CD14-positive monocyte (primary cell): ENCODE measurements at regions not wholly inside any gene's neighbourhood (a gene's known extent, or its start where the extent isn't known, plus 50 kb on each side); places are given as distances from the start of the nearest gene placed in this dataset.

Experiments
- DNase-seq, 3 donors: peaks; one replicate each; pipeline ENCODE4 v3.0.0-alpha.2; 2011 to 2022
- H2AFZ ChIP-seq: 2 replicates; pipeline ENCODE4 v1.6.0; 2012; ENCODE audit warnings: mild to moderate bottlenecking, low read depth, low read length, inconsistent platforms; ENCODE audit not compliant: insufficient read depth, poor library complexity, severe bottlenecking
- H3K27ac ChIP-seq, 2 donors: 1 replicate in 1 of 2; 2 replicates in 1 of 2; pipeline ENCODE4 v1.5.1; 2012 to 2013; ENCODE audit warnings: low read length in 2 of 2, control low read depth in 1 of 2, inconsistent platforms in 1 of 2, low read depth in 1 of 2, mild to moderate bottlenecking in 1 of 2
- H3K27me3 ChIP-seq, 2 donors: one replicate each; pipeline versions ENCODE4 v1.6.0 to v1.6.1; 2011 to 2013; ENCODE audit warnings: low read length in 2 of 2; ENCODE audit not compliant: control insufficient read depth in 2 of 2, insufficient read depth in 2 of 2
- H3K36me3 ChIP-seq, 2 donors: replicated peaks in 1 of 2; 1 replicate in 1 of 2; 2 replicates in 1 of 2; pipeline versions ENCODE4 v1.5.1 to v1.6.1; 2012 to 2013; ENCODE audit warnings: low read length in 2 of 2, control low read depth in 1 of 2, inconsistent platforms in 1 of 2, mild to moderate bottlenecking in 1 of 2; ENCODE audit not compliant: insufficient read depth in 2 of 2, control insufficient read depth in 1 of 2
- H3K4me1 ChIP-seq, 2 donors: 1 replicate in 1 of 2; 2 replicates in 1 of 2; pipeline versions ENCODE4 v1.5.1 to v1.6.1; 2012 to 2013; ENCODE audit warnings: low read length in 2 of 2, control low read depth in 1 of 2, inconsistent platforms in 1 of 2, mild to moderate bottlenecking in 1 of 2, moderate library complexity in 1 of 2; ENCODE audit not compliant: insufficient read depth in 2 of 2, control insufficient read depth in 1 of 2
- H3K4me2 ChIP-seq: replicated peaks from 2 replicates; pipeline ENCODE3; 2012; ENCODE audit warnings: low read length, moderate library complexity, mild to moderate bottlenecking; ENCODE audit not compliant: poor library complexity, severe bottlenecking; ENCODE audit errors: extremely low read depth
- H3K4me3 ChIP-seq, 3 experiments: fragments of 200-600 bp in 1 of 3; sonication (generic) in 1 of 3; replicated peaks in 1 of 3; 1 replicate in 2 of 3; 2 replicates in 1 of 3; pipeline ENCODE4 v1.5.1; 2011 to 2013; ENCODE audit warnings: low read length in 3 of 3, mild to moderate bottlenecking in 3 of 3, control low read depth in 2 of 3, low read depth in 2 of 3, inconsistent platforms in 1 of 3, moderate library complexity in 1 of 3
- H3K79me2 ChIP-seq: 2 replicates; pipeline ENCODE4 v1.6.0; 2012; ENCODE audit warnings: mild to moderate bottlenecking, control low read depth, inconsistent platforms, low read length, moderate library complexity; ENCODE audit not compliant: insufficient read depth
- H3K9ac ChIP-seq: 2 replicates; pipeline ENCODE4 v1.6.0; 2017; ENCODE audit warnings: low read length, mild to moderate bottlenecking; ENCODE audit not compliant: insufficient read depth, poor library complexity, severe bottlenecking
- H3K9me3 ChIP-seq, 2 donors: replicated peaks in 1 of 2; 1 replicate in 1 of 2; 2 replicates in 1 of 2; pipeline versions ENCODE4 v1.5.1 to v1.6.1; 2012 to 2013; ENCODE audit warnings: low read length in 2 of 2, control low read depth in 1 of 2; ENCODE audit not compliant: control insufficient read depth in 1 of 2, insufficient read depth in 1 of 2
- H4K20me1 ChIP-seq: 2 replicates; pipeline ENCODE4 v1.6.0; 2012; ENCODE audit warnings: mild to moderate bottlenecking, low read length, control low read depth, moderate library complexity; ENCODE audit not compliant: insufficient read depth
- H3K27ac Mint-ChIP-seq, 7 donors: one replicate each; pipeline ENCODE4 v1.8.0; 2020; ENCODE audit warnings: mild to moderate bottlenecking in 7 of 7, mixed read lengths in 7 of 7, moderate library complexity in 6 of 7, inconsistent platforms in 2 of 7
- H3K27me3 Mint-ChIP-seq, 3 donors: one replicate each; pipeline ENCODE4 v1.8.0; 2021 to 2022; ENCODE audit warnings: low read depth in 3 of 3, mild to moderate bottlenecking in 3 of 3, mixed read lengths in 3 of 3, moderate library complexity in 3 of 3, inconsistent platforms in 1 of 3
- H3K36me3 Mint-ChIP-seq, 2 donors: one replicate each; pipeline ENCODE4 v1.8.0; 2020; ENCODE audit warnings: mixed read lengths in 2 of 2, inconsistent platforms in 1 of 2, mild to moderate bottlenecking in 1 of 2
- H3K4me1 Mint-ChIP-seq: one replicate; pipeline ENCODE4 v1.8.0; 2020; ENCODE audit warnings: mild to moderate bottlenecking, mixed read lengths
- H3K4me3 Mint-ChIP-seq, 2 donors: one replicate each; pipeline ENCODE4 v1.8.0; 2020; ENCODE audit warnings: mild to moderate bottlenecking in 2 of 2, mixed read lengths in 2 of 2, moderate library complexity in 1 of 2
- H3K9me3 Mint-ChIP-seq, 7 donors: one replicate each; pipeline ENCODE4 v1.8.0; 2020 to 2022; ENCODE audit warnings: mixed read lengths in 7 of 7, mild to moderate bottlenecking in 6 of 7, moderate library complexity in 6 of 7, inconsistent platforms in 2 of 7
- WGBS: methylation state at CpG from one replicate; pipeline ENCODE4 v1.1.5; 2013; ENCODE audit warnings: missing lambda C conversion rate; ENCODE audit not compliant: insufficient coverage; 5-methylcytosine and 5-hydroxymethylcytosine counted together
- intact Hi-C, 2 donors: fragments of 100-400 bp; cut with micrococcal nuclease; formaldehyde crosslinking; loops; one replicate each; pipeline versions ENCODE4 v1.15.0 to v1.15.1; 2023
- TF ChIP-seq, protein P1 (sequence below): fragments of 200-600 bp; IDR thresholded peaks from one replicate; pipeline ENCODE4 v1.8.0; 2022; ENCODE audit warnings: antibody characterized with exemption, mild to moderate bottlenecking

GRCh38 chr11:87866951-87867350 is 308.3 kb downstream of the RAB38 start:
- TF ChIP-seq, protein P1, sequence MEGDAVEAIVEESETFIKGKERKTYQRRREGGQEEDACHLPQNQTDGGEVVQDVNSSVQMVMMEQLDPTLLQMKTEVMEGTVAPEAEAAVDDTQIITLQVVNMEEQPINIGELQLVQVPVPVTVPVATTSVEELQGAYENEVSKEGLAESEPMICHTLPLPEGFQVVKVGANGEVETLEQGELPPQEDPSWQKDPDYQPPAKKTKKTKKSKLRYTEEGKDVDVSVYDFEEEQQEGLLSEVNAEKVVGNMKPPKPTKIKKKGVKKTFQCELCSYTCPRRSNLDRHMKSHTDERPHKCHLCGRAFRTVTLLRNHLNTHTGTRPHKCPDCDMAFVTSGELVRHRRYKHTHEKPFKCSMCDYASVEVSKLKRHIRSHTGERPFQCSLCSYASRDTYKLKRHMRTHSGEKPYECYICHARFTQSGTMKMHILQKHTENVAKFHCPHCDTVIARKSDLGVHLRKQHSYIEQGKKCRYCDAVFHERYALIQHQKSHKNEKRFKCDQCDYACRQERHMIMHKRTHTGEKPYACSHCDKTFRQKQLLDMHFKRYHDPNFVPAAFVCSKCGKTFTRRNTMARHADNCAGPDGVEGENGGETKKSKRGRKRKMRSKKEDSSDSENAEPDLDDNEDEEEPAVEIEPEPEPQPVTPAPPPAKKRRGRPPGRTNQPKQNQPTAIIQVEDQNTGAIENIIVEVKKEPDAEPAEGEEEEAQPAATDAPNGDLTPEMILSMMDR: no peak
- H3K4me3 Mint-ChIP-seq: no peak overlapping the region

DNA sequence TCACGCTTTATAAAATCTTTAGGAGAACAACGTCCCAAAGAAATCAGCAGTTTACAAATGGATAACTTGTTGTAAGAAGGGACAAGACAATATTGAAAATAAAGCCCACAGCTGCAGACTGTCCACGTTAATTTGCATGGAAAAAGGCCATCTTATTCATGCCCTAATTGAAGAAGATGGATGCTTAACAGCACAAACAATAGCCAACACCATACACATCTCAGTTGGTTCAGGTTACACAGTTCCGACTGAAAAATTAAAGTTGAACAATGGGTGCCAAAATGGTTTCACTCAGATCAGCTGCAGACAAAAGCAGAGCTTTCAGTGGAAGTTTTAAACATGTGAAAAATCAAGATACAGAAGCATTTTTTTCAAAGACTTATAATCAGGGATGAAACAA is 314.2 kb downstream of the RAB38 start:
- Histone ChIP-seq H3K79me2 (no peaks in the 10 kb centered on the region), H3K36me3 (no peaks in the 10 kb centered on the region), H3K27ac (no peak overlapping the region), H4K20me1 (no peaks in the 10 kb centered on the region), H3K4me1 (no peaks in the 10 kb centered on the region), H2AFZ (no peak overlapping the region), H3K4me3 (no peak overlapping the region), H3K9ac (no peak overlapping the region), H3K27me3 (no peaks in the 10 kb centered on the region), H3K4me2 (no peak overlapping the region), H3K9me3 (no peaks in the 10 kb centered on the region)
- 60% methylated on average over 2 of the region's 4 CpGs for WGBS
- H3K9me3 Mint-ChIP-seq: peaks cover 0 to 8% (median 2%) of the 10 kb centered on the region in 7 donors
- peaks cover 0 to 1% (median 0%) of the 10 kb centered on the region in 3 donors for H3K27me3 Mint-ChIP-seq
- TF ChIP-seq, protein P1: no peak
- no peak overlapping the region for H3K27ac Mint-ChIP-seq
- H3K36me3 Mint-ChIP-seq: no peaks in the 10 kb centered on the region
- intact Hi-C loops: no loop called here
- H3K4me1 Mint-ChIP-seq: no peaks in the 10 kb centered on the region
- H3K4me3 Mint-ChIP-seq: no peak overlapping the region
- DNase-seq: no peak

More at GRCh38 chr11:87866951-87867350, 308.3 kb downstream of the RAB38 start:
- no peaks in the 10 kb centered on the region for H3K4me1 Mint-ChIP-seq
- H3K27me3 ChIP-seq: no peaks in the 10 kb centered on the region
- no peak overlapping the region for H3K9ac ChIP-seq
- H3K9me3 Mint-ChIP-seq: peaks cover 0 to 3% (median 2%) of the 10 kb centered on the region in 7 donors
- H3K4me1 ChIP-seq: no peaks in the 10 kb centered on the region
- no peak overlapping the region for H3K27ac Mint-ChIP-seq
- H2AFZ ChIP-seq: no peak overlapping the region
- H3K79me2 ChIP-seq: no peaks in the 10 kb centered on the region
- WGBS: no CpG with 5 or more reads among the region's 1 CpG
- H3K36me3 Mint-ChIP-seq: no peaks in the 10 kb centered on the region
- no peak overlapping the region for H3K4me3 ChIP-seq
- H3K27me3 Mint-ChIP-seq: peaks cover 0 to 1% (median 0%) of the 10 kb centered on the region in 3 donors
- intact Hi-C loops: no loop called here
- H3K4me2 ChIP-seq: no peak overlapping the region
- DNase-seq: no peak
- H3K27ac ChIP-seq: no peak overlapping the region
- no peaks in the 10 kb centered on the region for H4K20me1 ChIP-seq
- no peaks in the 10 kb centered on the region for H3K9me3 ChIP-seq
- H3K36me3 ChIP-seq: no peaks in the 10 kb centered on the region
